Stimulated activated naive CD4-positive, alpha-beta T cell treated with Interleukin-2 at 50 U/mL for 16 hours (primary cell): ENCODE measurements at regions not wholly inside any gene's neighbourhood (a gene's known extent, or its start where the extent isn't known, plus 50 kb on each side); places are given as distances from the start of the nearest gene placed in this dataset.
A peak's percentile ranks its signal among the peaks of the same experiment; 100 is the strongest.
"Not testable (repeated sequence)": the region's sequence is repeated elsewhere in the genome, so short reads cannot be mapped to it uniquely, and the experiment has no call there.

Experiments
- DNase-seq: peaks from one replicate; lab custom pipeline; 2025; lab: John Stamatoyannopoulos, UW

GRCh38 chr21:14754682-14755081 lies 208.6 kb upstream of the SAMSN1 start:
- DNase-seq: no peak

DNA sequence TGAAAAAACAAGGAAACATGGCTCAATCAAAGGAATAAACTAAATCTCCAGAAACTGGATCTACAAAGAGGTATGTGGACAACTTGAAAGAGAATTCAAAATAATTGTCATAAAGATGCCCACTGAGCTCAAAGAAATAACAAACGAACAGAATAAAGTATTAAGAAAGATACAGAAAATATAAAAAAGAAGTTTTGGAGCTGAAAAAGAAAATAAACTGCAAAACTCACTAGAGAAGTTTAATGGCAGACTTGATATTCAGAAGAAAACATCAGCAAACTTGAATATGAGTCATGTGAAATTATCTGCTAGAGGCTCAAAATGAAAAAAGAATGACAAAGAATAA lies 208.1 kb upstream of the SAMSN1 start:
- DNase-seq: no peak

- DNase-seq: no peak
Measured at GRCh38 chr21:14753466-14754258, 207.5 kb upstream of the SAMSN1 start.

GRCh38 chr21:14753069-14753465 lies 207.0 kb upstream of the SAMSN1 start:
- DNase-seq: no peak

DNA sequence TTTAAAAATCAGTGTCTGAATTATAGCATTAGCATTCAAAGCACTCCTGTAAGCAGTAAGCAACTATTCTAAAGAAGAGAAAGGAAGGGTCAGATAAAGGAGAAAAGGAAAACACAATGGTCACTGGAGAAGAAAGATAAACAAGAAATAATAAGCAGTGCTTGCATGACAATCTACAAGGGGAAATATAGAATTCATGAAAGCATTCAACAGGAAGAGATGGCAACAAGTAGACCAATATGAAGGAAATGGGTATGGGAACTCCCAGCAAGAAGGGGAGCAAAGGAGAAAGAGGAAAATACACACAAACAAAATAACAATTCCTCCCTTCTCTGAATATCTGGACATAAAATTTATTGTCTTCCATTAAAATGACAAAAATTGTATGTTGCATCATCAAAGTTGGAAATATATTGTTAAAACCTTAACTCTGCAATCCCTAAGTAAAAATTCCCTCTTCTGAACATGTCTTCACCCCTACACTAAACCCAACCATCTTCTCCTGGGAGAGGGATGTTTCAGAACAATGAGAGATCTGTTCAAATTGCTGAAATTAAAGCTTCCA lies 206.3 kb upstream of the SAMSN1 start:
- DNase-seq: no peak

GRCh38 chr21:14751602-14752344 lies 205.7 kb upstream of the SAMSN1 start:
- no peak for DNase-seq

DNA sequence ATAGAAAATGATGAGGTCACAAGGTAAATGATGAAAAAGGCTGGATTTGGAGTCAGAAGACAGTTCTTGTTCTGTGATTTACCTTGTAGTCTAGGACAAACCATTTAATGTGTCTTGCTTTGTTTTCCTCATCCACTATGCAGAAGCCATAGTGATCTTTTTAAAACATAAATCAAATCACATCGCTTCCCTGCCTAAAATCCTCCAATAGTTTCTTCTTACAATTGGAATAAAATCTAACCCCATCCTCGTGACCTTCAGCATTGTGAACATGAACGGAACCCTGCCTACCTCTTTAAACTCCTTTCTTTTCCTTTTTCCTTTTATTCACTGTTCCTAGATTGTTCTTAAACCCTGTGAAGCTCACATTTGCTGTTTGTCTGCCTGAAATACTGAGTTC lies 204.9 kb upstream of the SAMSN1 start:
- DNase-seq: no peak

DNA sequence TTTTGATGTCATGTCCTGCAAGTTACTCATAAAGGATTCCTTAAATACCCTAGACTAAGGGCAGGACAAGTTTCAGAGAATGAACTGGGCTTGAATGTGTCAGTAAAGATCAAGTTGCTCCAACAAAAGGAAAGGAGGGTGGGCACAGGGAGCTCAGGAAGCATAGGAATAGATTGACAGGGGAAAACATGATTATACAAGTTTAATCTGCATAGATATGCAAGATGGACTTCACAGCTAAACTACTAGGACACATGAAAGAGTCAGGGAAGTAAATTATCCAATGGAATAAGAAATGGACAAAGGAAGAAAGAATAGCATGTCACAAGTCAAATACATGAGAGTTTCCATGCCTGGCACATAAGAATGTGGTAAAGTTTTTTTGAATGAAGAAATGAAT lies 203.9 kb upstream of the SAMSN1 start:
- DNase-seq: no peak

GRCh38 chr21:14748662-14749061 lies 202.5 kb upstream of the SAMSN1 start:
- no peak for DNase-seq

DNA sequence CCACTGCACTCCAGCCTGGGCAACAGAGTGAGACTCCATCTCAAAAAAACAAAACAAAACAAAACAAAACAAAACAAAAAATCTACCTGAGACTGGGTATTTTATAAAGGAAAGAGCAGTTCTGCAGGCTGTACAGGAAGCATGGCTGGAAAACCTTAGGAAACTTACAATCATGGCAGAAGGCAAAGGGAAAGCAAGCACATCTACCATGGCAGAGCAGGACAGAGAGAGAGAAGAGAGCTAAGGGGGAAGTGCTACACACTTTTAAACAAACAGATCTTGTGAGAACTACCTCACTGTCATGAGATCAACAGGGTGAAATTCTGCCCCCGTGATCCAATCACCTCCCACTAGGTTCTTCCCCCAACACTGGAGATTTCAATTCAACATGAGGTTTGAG lies 198.3 kb upstream of the SAMSN1 start:
- DNase-seq: no peak

DNA sequence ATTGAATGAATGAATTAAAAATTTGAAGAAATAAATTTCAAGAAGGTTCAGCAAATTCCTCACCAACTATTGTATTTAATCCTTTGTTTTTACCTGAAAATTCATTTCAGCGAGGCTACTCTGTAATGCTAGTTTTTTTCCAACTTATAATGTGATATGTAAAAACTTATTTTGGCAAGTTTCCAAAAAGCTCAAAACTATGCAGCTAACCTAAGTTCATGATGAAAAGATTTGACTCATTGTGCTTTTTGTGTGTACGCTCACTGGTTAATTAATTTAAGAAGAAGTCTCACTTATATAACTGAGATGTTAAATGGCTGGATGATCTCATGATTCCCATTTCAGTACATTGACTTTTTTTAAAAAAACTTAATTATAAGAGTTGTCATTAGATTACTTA lies 196.0 kb upstream of the SAMSN1 start:
- no peak for DNase-seq

GRCh38 chr21:14741256-14741655 lies 195.1 kb upstream of the SAMSN1 start:
- DNase-seq: no peak

- DNase-seq: no peak
Measured at GRCh38 chr21:14740692-14741091, 194.6 kb upstream of the SAMSN1 start.

DNA sequence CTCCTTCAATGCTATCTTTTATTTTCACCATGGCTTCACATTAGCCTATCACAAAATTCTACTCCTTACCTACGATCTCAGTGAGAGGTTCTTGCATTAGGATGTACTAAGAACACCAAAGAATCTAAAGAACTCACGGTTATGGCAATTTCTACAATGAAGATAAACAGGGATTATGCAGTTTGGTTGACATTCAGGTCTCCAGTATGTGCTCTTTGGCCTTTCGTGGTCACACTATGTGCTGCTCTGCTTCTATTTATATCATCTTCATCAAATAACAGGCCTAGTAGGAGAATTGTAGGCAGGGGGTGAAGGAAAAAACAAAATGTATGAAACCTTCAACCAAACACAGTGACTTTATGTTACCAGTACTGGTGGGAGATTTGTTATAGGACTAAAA lies 194.0 kb upstream of the SAMSN1 start:
- no peak for DNase-seq

- no peak for DNase-seq
Measured at GRCh38 chr21:14739590-14739989, 193.5 kb upstream of the SAMSN1 start.

- not testable (repeated sequence) for DNase-seq
Measured at GRCh38 chr21:14738576-14738975, 192.5 kb upstream of the SAMSN1 start.

GRCh38 chr21:14737922-14738321 lies 191.8 kb upstream of the SAMSN1 start:
- peak; percentile 13 for DNase-seq

DNA sequence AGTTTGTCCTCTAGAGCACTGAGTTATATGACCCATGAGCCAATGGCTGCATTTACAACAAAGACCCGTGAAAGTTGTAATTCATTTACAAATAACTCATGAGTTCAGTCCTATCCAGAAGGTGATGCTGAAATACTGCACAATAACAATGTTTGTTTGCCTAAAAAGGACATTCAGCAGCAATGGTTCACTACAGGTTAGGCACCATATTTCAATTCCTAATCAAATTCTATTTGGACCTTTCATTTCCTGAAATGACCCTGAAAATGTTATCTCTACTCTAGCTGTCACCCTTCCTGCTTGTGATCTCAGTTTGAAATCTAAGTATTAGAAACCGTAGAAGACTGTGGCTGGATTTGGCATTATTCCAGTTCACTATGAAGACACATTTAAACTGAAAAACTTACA lies 191.2 kb upstream of the SAMSN1 start:
- DNase-seq: no peak

- no peak for DNase-seq
Measured at GRCh38 chr21:14736672-14737071, 190.6 kb upstream of the SAMSN1 start.

DNA sequence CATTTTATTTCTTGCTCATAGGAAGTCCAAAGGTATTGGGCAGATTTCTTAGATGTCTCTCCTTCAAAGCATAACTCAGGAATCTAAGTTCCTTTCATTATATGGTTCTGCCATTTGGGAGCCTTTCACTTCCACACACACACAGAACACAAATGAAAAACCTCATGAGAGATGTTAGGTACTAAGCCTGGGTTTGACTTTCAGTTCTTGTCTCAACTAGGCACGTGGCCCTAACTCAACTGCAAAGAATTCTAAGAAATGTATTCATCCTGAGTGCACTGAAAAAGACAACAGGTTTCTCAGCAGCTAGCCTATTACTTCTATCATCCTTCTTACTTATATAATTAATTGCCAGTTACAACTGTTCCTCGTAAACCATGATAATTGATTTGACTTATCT lies 190.0 kb upstream of the SAMSN1 start:
- no peak for DNase-seq

DNA sequence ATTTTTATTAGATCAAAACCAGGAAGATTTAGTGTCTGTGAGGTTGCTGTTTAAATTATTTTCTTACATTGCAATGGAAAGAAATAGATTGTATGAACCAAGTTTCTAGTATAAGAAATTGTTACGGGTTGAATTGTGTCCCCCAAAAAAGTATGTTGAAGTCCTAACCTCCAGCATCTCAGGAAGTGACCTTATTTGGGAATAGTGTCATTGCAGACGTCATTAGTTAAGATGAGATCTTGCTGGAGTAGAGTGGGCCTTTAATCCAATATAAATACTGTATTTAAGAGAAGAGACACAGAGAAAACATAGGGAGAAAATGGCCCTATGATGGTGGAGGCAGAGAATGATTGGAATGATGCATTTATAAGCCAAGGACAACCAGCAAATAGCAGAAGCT lies 188.7 kb upstream of the SAMSN1 start:
- no peak for DNase-seq

GRCh38 chr21:14734191-14734590 lies 188.1 kb upstream of the SAMSN1 start:
- DNase-seq: no peak

DNA sequence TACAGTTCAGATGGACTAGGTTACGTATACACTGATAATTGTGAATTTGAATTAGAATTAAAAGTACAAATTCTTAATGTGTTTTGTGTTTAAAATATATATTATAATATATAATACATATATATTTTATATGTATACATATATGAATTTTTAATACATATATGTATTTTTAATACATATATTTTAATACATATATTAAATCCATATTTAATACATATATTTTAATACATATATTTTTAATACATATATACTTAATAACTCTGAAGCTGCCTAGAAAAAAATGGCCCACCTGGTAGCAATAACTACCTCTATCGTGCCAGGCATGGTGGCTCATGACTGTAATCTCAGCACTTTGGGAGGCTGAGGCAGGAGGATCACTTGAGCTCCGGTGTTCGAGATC lies 179.1 kb upstream of the SAMSN1 start:
- no peak for DNase-seq
